HFF-Myc (cell line): ENCODE measurements at regions not wholly inside any gene's neighbourhood (a gene's known extent, or its start where the extent isn't known, plus 50 kb on each side); places are given as distances from the start of the nearest gene placed in this dataset.

Experiments
- DNase-seq: peaks from one replicate; pipeline ENCODE4 v3.0.0-alpha.2; 2011; ENCODE audit warnings: low read depth; ENCODE audit errors: extremely low read depth
- H3K4me3 ChIP-seq: replicated peaks from 2 replicates; pipeline ENCODE4 v1.5.1; 2011; ENCODE audit warnings: low read depth, mild to moderate bottlenecking, control low read depth, low read length
- CTCF ChIP-seq: IDR thresholded peaks from 2 replicates; pipeline ENCODE4 v1.5.1; 2012; ENCODE audit warnings: mild to moderate bottlenecking, low read depth, low read length, control low read depth; ENCODE audit errors: missing control alignments

DNA sequence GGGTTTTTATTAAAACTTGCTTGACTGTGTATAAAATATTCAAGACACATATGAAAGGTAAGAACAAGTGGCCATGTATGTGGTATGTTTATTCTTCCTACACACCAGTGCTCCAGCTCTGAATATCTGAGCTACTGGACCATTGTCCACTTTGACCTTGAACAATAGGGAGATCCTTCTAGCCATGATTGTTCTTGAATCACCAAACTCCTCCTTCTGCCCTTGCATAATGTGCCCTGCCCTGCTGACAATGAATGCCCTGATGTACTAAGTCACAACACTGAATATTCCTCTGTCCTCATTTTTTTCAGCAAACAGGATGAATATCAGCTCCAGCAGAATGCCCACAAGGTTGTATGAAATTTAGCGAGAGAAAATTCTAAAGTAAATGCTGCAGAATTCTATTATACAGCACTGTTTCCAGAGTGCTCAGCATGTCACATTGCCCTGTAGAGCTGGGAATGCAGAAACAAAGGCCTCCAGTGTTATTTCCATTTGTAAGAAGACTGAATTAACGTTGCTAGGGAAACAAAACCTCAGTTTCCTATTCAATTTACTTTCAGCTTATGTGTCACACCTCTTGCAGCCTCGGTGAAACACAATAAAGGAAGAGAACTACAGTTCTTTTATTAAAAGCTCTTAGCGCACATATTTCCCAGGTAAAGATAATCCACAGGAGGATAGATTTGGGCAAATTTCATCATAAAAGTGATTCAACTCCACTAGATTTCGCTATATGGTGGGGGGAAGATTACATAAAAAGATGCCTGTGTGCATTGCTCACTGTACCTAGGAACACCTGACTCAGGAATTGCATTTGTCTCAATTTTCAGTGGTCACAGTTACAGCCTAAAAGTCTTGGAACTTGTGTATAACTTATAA, 187.4 kb upstream of the ATP1B1 start:
- no peak for DNase-seq
- TF ChIP-seq CTCF: no peak
- H3K4me3 ChIP-seq: no peak overlapping the region

GRCh38 chr1:168920456-168921094, 185.9 kb upstream of the ATP1B1 start:
- no peak for DNase-seq
- TF ChIP-seq CTCF: no peak
- no peak overlapping the region for H3K4me3 ChIP-seq

GRCh38 chr1:168921629-168922028, 184.9 kb upstream of the ATP1B1 start:
- no peak overlapping the region for H3K4me3 ChIP-seq
- no peak for DNase-seq
- no peak for TF ChIP-seq CTCF

GRCh38 chr1:168923521-168924136, 182.9 kb upstream of the ATP1B1 start:
- no peak for DNase-seq
- no peak for TF ChIP-seq CTCF
- H3K4me3 ChIP-seq: no peak overlapping the region

DNA sequence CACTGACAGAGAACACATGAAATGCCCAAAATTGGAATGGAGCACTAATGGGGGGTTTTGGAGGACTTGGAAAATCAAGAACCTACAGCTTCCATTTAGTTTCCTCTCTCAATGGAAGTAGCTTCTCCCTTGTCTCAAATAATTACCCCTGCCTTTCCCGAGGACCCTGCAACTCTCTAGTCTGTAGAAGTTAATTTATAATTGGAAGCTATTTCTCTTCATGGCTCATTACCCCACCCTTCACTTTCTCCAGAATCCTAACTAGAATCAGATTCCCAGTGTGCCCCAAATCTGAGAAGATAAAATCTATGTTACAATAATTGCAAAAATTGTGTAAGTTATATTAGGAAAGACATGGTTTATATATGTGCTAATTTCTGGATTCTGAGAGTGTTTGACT, 181.5 kb upstream of the ATP1B1 start:
- no peak overlapping the region for H3K4me3 ChIP-seq
- no peak for TF ChIP-seq CTCF
- no peak for DNase-seq

- H3K4me3 ChIP-seq: no peak overlapping the region
- DNase-seq: no peak
Observed at GRCh38 chr1:168926236-168926635, 180.3 kb upstream of the ATP1B1 start.

More at GRCh38 chr1:168926236-168926635, 180.3 kb upstream of the ATP1B1 start:
- no peak for TF ChIP-seq CTCF
